Smooth muscle cell (in vitro differentiated cells): ENCODE measurements at regions not wholly inside any gene's neighbourhood (a gene's known extent, or its start where the extent isn't known, plus 50 kb on each side); places are given as distances from the start of the nearest gene placed in this dataset.

Experiments
- DNase-seq: peaks from one replicate; lab custom pipeline; 2025; ENCODE audit not compliant: unreplicated experiment; lab: John Stamatoyannopoulos, UW
- H2AFZ ChIP-seq: fragments of 200-600 bp; sonication (generic); 2 replicates; pipeline ENCODE4 v1.6.0; 2016; ENCODE audit warnings: antibody characterized with exemption, low read depth, mild to moderate bottlenecking
- H3F3A ChIP-seq: fragments of 200-600 bp; sonication (generic); 2 replicates; pipeline ENCODE4 v1.6.0; 2017; ENCODE audit warnings: antibody characterized with exemption, low read depth
- H3K27ac ChIP-seq: fragments of 200-600 bp; sonication (generic); 2 replicates; pipeline ENCODE4 v1.5.1; 2016; ENCODE audit warnings: low read depth, mild to moderate bottlenecking
- H3K27me3 ChIP-seq: fragments of 200-600 bp; sonication (generic); 2 replicates; pipeline ENCODE4 v1.6.1; 2016; ENCODE audit warnings: low read depth, mild to moderate bottlenecking
- H3K36me3 ChIP-seq: fragments of 200-600 bp; sonication (generic); 2 replicates; pipeline ENCODE4 v1.5.1; 2016; ENCODE audit warnings: low read depth
- H3K4me1 ChIP-seq: fragments of 200-600 bp; sonication (generic); 2 replicates; pipeline ENCODE4 v1.5.1; 2016; ENCODE audit warnings: low read depth
- H3K4me2 ChIP-seq: fragments of 200-600 bp; sonication (generic); 2 replicates; pipeline ENCODE4 v1.6.0; 2016; ENCODE audit warnings: mild to moderate bottlenecking
- H3K4me3 ChIP-seq: fragments of 200-600 bp; sonication (generic); 2 replicates; pipeline ENCODE4 v1.5.1; 2016; ENCODE audit warnings: mild to moderate bottlenecking
- H3K79me2 ChIP-seq: fragments of 200-600 bp; sonication (generic); 2 replicates; pipeline ENCODE4 v1.6.0; 2016; ENCODE audit warnings: low read depth, mild to moderate bottlenecking
- H3K9ac ChIP-seq: fragments of 200-600 bp; sonication (generic); 2 replicates; pipeline ENCODE4 v1.6.0; 2016; ENCODE audit warnings: low read depth
- H3K9me3 ChIP-seq: fragments of 200-600 bp; sonication (generic); replicated peaks from 2 replicates; pipeline ENCODE4 v1.5.1; 2016; ENCODE audit warnings: low read depth
- H4K20me1 ChIP-seq: fragments of 200-600 bp; sonication (generic); 2 replicates; pipeline ENCODE4 v1.6.0; 2016; ENCODE audit warnings: low read depth
- CTCF ChIP-seq: fragments of 200-600 bp; sonication (generic); IDR thresholded peaks from 2 replicates; pipeline ENCODE4 v1.5.1; 2017; ENCODE audit warnings: borderline replicate concordance, mild to moderate bottlenecking, antibody characterized with exemption; ENCODE audit not compliant: insufficient read depth, poor library complexity, severe bottlenecking
- WGBS: methylation state at CpG from one replicate; pipeline ENCODE4 v1.1.7; 2016; ENCODE audit warnings: low lambda C conversion rate; 5-methylcytosine and 5-hydroxymethylcytosine counted together

GRCh38 chr6:1242446-1242845 is 69.5 kb upstream of the FOXQ1 start:
- peak overlapping the region; percentile 29 for H3K4me2 ChIP-seq
- TF ChIP-seq CTCF: no peak
- no peak overlapping the region for H3K4me3 ChIP-seq

GRCh38 chr6:1242021-1242420 is 69.9 kb upstream of the FOXQ1 start:
- DNase-seq: no peak
- Histone ChIP-seq H3K4me2 (no peak overlapping the region), H3K4me3 (no peak overlapping the region), H3K27me3 (no peaks in the 10 kb centered on the region), H3K9me3 (no peaks in the 10 kb centered on the region), H2AFZ (no peak overlapping the region), H3F3A (no peaks in the 10 kb centered on the region), H3K9ac (no peak overlapping the region), H3K79me2 (no peaks in the 10 kb centered on the region), H3K36me3 (no peaks in the 10 kb centered on the region), H3K27ac (peak overlapping the region; percentile 29), H3K4me1 (no peaks in the 10 kb centered on the region), H4K20me1 (no peaks in the 10 kb centered on the region)
- TF ChIP-seq CTCF: no peak
- WGBS: 75% methylated on average over 4 of the region's 4 CpGs

More at GRCh38 chr6:1242446-1242845, 69.5 kb upstream of the FOXQ1 start:
- WGBS: 22% methylated on average over 3 of the region's 3 CpGs
- Histone ChIP-seq H3K9me3 (no peaks in the 10 kb centered on the region), H4K20me1 (no peaks in the 10 kb centered on the region), H3F3A (no peaks in the 10 kb centered on the region), H2AFZ (no peak overlapping the region), H3K79me2 (no peaks in the 10 kb centered on the region), H3K9ac (no peak overlapping the region), H3K36me3 (no peaks in the 10 kb centered on the region), H3K27ac (peak overlapping the region; percentile 29), H3K27me3 (no peaks in the 10 kb centered on the region), H3K4me1 (no peaks in the 10 kb centered on the region)
- DNase-seq: no peak

- TF ChIP-seq CTCF: no peak
- no peaks in the 10 kb centered on the region for H3K36me3 ChIP-seq
- H3K4me3 ChIP-seq: no peak overlapping the region
- peak overlapping the region; percentile 7 for H3K4me2 ChIP-seq
- no peaks in the 10 kb centered on the region for H4K20me1 ChIP-seq
- no peak for DNase-seq
- no peaks in the 10 kb centered on the region for H3K4me1 ChIP-seq
- H3K79me2 ChIP-seq: no peaks in the 10 kb centered on the region
- H2AFZ ChIP-seq: no peak overlapping the region
- no peaks in the 10 kb centered on the region for H3F3A ChIP-seq
- no peaks in the 10 kb centered on the region for H3K9me3 ChIP-seq
- H3K9ac ChIP-seq: no peak overlapping the region
- no peak overlapping the region for H3K27ac ChIP-seq
- H3K27me3 ChIP-seq: no peaks in the 10 kb centered on the region
- WGBS: 52% methylated on average over 2 of the region's 2 CpGs
Observed at GRCh38 chr6:1240766-1241318, 71.1 kb upstream of the FOXQ1 start.

- H3K36me3 ChIP-seq: no peaks in the 10 kb centered on the region
- H3K9me3 ChIP-seq: no peaks in the 10 kb centered on the region
- no peak overlapping the region for H3K4me2 ChIP-seq
- H3K27me3 ChIP-seq: no peaks in the 10 kb centered on the region
- no peak overlapping the region for H3K27ac ChIP-seq
- no peak overlapping the region for H3K9ac ChIP-seq
- no peaks in the 10 kb centered on the region for H3F3A ChIP-seq
- H2AFZ ChIP-seq: no peak overlapping the region
- no peak for TF ChIP-seq CTCF
- no peaks in the 10 kb centered on the region for H4K20me1 ChIP-seq
- WGBS: 98% methylated on average over 7 of the region's 7 CpGs
- H3K79me2 ChIP-seq: no peaks in the 10 kb centered on the region
- H3K4me1 ChIP-seq: no peaks in the 10 kb centered on the region
- DNase-seq: no peak
- no peak overlapping the region for H3K4me3 ChIP-seq
Observed at GRCh38 chr6:1239805-1240204, 72.1 kb upstream of the FOXQ1 start.
